ENCODE measurements at regions not wholly inside any gene's neighbourhood (a gene's known extent, or its start where the extent isn't known, plus 50 kb on each side); places are given as distances from the start of the nearest gene placed in this dataset.

DNA sequence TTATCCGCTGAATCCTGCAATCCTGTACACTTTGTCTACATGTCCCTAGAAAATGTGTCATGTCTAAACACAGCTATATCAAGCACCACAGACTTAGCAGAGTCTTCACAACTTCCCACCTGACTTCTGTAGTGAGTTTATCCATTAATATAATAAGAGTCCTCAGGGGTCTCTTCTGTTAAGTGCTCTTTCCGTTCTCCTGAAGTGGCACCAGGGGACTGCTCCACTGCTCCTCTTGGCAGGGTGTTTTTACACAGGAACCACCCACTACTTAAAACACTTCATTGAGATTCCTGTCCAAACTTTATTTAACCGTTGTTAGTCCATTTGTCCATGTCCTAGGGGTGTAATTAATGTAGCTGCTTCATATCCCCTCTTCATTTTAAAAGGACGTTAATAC lies 1000.4 kb downstream of the STPG2 start:
- Histone ChIP-seq H4K5ac (ENCODE audit: low read length) (no peak overlapping the region), H3K4ac (ENCODE audit: low read depth, low read length) (no peak overlapping the region), H2AK5ac (ENCODE audit: low read length) (no peak overlapping the region), H3K56ac (ENCODE audit: low read length) (no peak overlapping the region), H3K23ac (ENCODE audit: low read length) (no peak overlapping the region), H2BK15ac (replicated peaks; ENCODE audit: low read depth) (no peak overlapping the region), H3K4me1 (ENCODE audit: control insufficient read depth, low read depth, low read length) (no peaks in the 10 kb centered on the region), H2BK120ac (ENCODE audit: low read depth, low read length) (no peak overlapping the region), H3K27ac (ENCODE audit: low read depth, low read length) (no peak overlapping the region), H3K4me3 (ENCODE audit: low read length) (no peak overlapping the region), H3K4me2 (ENCODE audit: low read length) (no peak overlapping the region), H3K36me3 (ENCODE audit: control insufficient read depth, insufficient read depth, low read length) (no peaks in the 10 kb centered on the region), H4K8ac (ENCODE audit: low read depth, low read length) (no peak overlapping the region), H3K27me3 (ENCODE audit: insufficient read depth, low read length, poor library complexity) (no peaks in the 10 kb centered on the region), H3K18ac (ENCODE audit: low read length) (no peak overlapping the region), H3K79me2 (ENCODE audit: control insufficient read depth, insufficient read depth, low read length) (no peaks in the 10 kb centered on the region), H3K9ac (ENCODE audit: low read length) (no peak overlapping the region), H2BK5ac (ENCODE audit: low read length) (no peak overlapping the region), H3K79me1 (ENCODE audit: low read length) (no peaks in the 10 kb centered on the region)
- no CpG with 5 or more reads among the region's 4 CpGs for WGBS (ENCODE audit: extremely low coverage, insufficient coverage, low lambda C conversion rate)
- no peak for DNase-seq

- Histone ChIP-seq H3K79me1 (ENCODE audit: low read length) (no peaks in the 10 kb centered on the region), H2AK5ac (ENCODE audit: low read length) (no peak overlapping the region), H3K36me3 (ENCODE audit: control insufficient read depth, insufficient read depth, low read length) (no peaks in the 10 kb centered on the region), H3K23ac (ENCODE audit: low read length) (no peak overlapping the region), H2BK15ac (replicated peaks; ENCODE audit: low read depth) (no peak overlapping the region), H3K18ac (ENCODE audit: low read length) (no peak overlapping the region), H3K4me1 (ENCODE audit: control insufficient read depth, low read depth, low read length) (no peaks in the 10 kb centered on the region), H3K56ac (ENCODE audit: low read length) (no peak overlapping the region), H2BK120ac (ENCODE audit: low read depth, low read length) (no peak overlapping the region), H2BK5ac (ENCODE audit: low read length) (no peak overlapping the region), H3K27me3 (ENCODE audit: insufficient read depth, low read length, poor library complexity) (no peaks in the 10 kb centered on the region), H4K8ac (ENCODE audit: low read depth, low read length) (no peak overlapping the region), H4K5ac (ENCODE audit: low read length) (no peak overlapping the region), H3K4me2 (ENCODE audit: low read length) (no peak overlapping the region), H3K4me3 (ENCODE audit: low read length) (no peak overlapping the region), H3K27ac (ENCODE audit: low read depth, low read length) (no peak overlapping the region), H3K4ac (ENCODE audit: low read depth, low read length) (no peak overlapping the region), H3K9ac (ENCODE audit: low read length) (no peak overlapping the region), H3K79me2 (ENCODE audit: control insufficient read depth, insufficient read depth, low read length) (no peaks in the 10 kb centered on the region)
- no CpG with 5 or more reads among the region's 1 CpG for WGBS (ENCODE audit: extremely low coverage, insufficient coverage, low lambda C conversion rate)
- no peak for DNase-seq
Measured at GRCh38 chr4:97144199-97144598, 999.1 kb downstream of the STPG2 start.

DNA sequence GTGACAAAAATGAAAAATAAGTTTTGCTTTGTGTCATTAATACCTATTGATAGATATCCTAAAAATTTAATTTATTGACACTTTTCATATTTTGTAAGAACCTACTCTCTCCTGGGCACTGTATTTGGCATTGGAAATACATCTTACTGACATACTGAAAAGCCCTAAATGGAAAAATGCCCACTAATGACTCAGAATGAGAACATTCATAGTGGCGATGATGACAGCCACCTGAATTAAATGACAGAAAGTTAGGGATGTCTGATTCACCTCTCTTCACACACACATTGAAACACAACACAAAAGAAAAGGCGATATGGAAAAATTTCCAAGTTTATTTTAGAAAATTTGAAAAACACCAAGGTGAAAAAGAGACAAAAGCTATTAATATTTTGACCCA lies 992.3 kb downstream of the STPG2 start:
- H4K5ac ChIP-seq (ENCODE audit: low read length): no peak overlapping the region
- H3K27ac ChIP-seq (ENCODE audit: low read depth, low read length): no peak overlapping the region
- no peak overlapping the region for H2BK5ac ChIP-seq (ENCODE audit: low read length)
- H3K9ac ChIP-seq (ENCODE audit: low read length): no peak overlapping the region
- DNase-seq: no peak
- no peaks in the 10 kb centered on the region for H3K79me1 ChIP-seq (ENCODE audit: low read length)
- no peaks in the 10 kb centered on the region for H3K79me2 ChIP-seq (ENCODE audit: control insufficient read depth, insufficient read depth, low read length)
- no peak overlapping the region for H3K4me2 ChIP-seq (ENCODE audit: low read length)
- H2AK5ac ChIP-seq (ENCODE audit: low read length): no peak overlapping the region
- no peaks in the 10 kb centered on the region for H3K36me3 ChIP-seq (ENCODE audit: control insufficient read depth, insufficient read depth, low read length)
- H3K4ac ChIP-seq (ENCODE audit: low read depth, low read length): no peak overlapping the region
- no peak overlapping the region for H3K18ac ChIP-seq (ENCODE audit: low read length)
- H3K56ac ChIP-seq (ENCODE audit: low read length): no peak overlapping the region
- no peak overlapping the region for H3K23ac ChIP-seq (ENCODE audit: low read length)
- no peaks in the 10 kb centered on the region for H3K27me3 ChIP-seq (ENCODE audit: insufficient read depth, low read length, poor library complexity)
- no peak overlapping the region for H2BK15ac ChIP-seq (replicated peaks; ENCODE audit: low read depth)
- no peak overlapping the region for H4K8ac ChIP-seq (ENCODE audit: low read depth, low read length)
- WGBS (ENCODE audit: extremely low coverage, insufficient coverage, low lambda C conversion rate): no CpG with 5 or more reads among the region's 2 CpGs
- H3K4me3 ChIP-seq (ENCODE audit: low read length): no peak overlapping the region
- no peaks in the 10 kb centered on the region for H3K4me1 ChIP-seq (ENCODE audit: control insufficient read depth, low read depth, low read length)
- H2BK120ac ChIP-seq (ENCODE audit: low read depth, low read length): no peak overlapping the region

DNA sequence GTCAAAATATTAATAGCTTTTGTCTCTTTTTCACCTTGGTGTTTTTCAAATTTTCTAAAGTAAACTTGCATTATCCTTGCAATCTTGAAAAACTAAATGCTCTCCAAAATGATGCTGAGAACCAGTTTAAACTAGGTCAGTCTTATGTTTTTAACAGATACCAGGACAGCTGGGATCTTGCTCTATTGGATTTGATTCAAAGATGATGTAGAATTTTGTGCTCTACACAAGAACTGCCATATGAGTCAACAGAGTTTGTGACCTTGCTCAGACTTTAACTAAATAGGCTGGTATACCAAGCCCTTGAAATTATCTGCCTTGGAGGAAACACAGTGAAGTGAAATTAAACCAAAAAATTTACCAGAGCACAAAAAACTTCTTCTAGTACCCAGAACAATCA lies 991.1 kb downstream of the STPG2 start:
- Histone ChIP-seq H3K27ac (ENCODE audit: low read depth, low read length) (no peak overlapping the region), H3K4me1 (ENCODE audit: control insufficient read depth, low read depth, low read length) (no peaks in the 10 kb centered on the region), H4K8ac (ENCODE audit: low read depth, low read length) (no peak overlapping the region), H3K23ac (ENCODE audit: low read length) (no peak overlapping the region), H3K79me2 (ENCODE audit: control insufficient read depth, insufficient read depth, low read length) (no peaks in the 10 kb centered on the region), H2BK5ac (ENCODE audit: low read length) (no peak overlapping the region), H3K4me2 (ENCODE audit: low read length) (no peak overlapping the region), H2BK120ac (ENCODE audit: low read depth, low read length) (no peak overlapping the region), H3K18ac (ENCODE audit: low read length) (no peak overlapping the region), H2BK15ac (replicated peaks; ENCODE audit: low read depth) (no peak overlapping the region), H3K9ac (ENCODE audit: low read length) (no peak overlapping the region), H3K4me3 (ENCODE audit: low read length) (no peak overlapping the region), H4K5ac (ENCODE audit: low read length) (no peak overlapping the region), H3K36me3 (ENCODE audit: control insufficient read depth, insufficient read depth, low read length) (no peaks in the 10 kb centered on the region), H3K79me1 (ENCODE audit: low read length) (no peaks in the 10 kb centered on the region), H3K27me3 (ENCODE audit: insufficient read depth, low read length, poor library complexity) (no peaks in the 10 kb centered on the region), H2AK5ac (ENCODE audit: low read length) (no peak overlapping the region), H3K4ac (ENCODE audit: low read depth, low read length) (no peak overlapping the region), H3K56ac (ENCODE audit: low read length) (no peak overlapping the region)
- no peak for DNase-seq

DNA sequence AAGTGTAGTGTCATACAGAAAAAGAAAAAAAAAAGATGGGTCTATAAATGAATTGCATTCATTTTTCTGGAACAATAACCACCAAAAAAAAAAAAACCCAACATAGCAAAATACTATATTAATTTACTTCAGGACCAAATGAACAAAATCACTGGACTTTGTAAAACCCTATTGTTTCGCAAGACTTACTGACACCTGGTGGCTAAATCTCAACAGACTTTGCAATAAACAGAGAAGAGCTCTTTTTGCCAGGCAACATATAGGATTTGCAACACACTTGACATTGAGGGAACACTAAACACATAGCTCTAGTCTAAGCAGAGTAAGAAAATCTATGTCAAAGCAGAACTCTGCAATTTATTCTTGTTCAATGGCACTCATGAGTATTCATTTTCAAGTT lies 990.2 kb downstream of the STPG2 start:
- no peak overlapping the region for H3K4me3 ChIP-seq (ENCODE audit: low read length)
- H2BK5ac ChIP-seq (ENCODE audit: low read length): no peak overlapping the region
- H3K56ac ChIP-seq (ENCODE audit: low read length): no peak overlapping the region
- no peaks in the 10 kb centered on the region for H3K4me1 ChIP-seq (ENCODE audit: control insufficient read depth, low read depth, low read length)
- DNase-seq: peak; percentile 54
- H4K5ac ChIP-seq (ENCODE audit: low read length): no peak overlapping the region
- H3K4ac ChIP-seq (ENCODE audit: low read depth, low read length): no peak overlapping the region
- no CpG with 5 or more reads among the region's 1 CpG for WGBS (ENCODE audit: extremely low coverage, insufficient coverage, low lambda C conversion rate)
- no peak overlapping the region for H2BK15ac ChIP-seq (replicated peaks; ENCODE audit: low read depth)
- H2BK120ac ChIP-seq (ENCODE audit: low read depth, low read length): no peak overlapping the region
- no peaks in the 10 kb centered on the region for H3K27me3 ChIP-seq (ENCODE audit: insufficient read depth, low read length, poor library complexity)
- H2AK5ac ChIP-seq (ENCODE audit: low read length): no peak overlapping the region
- H3K18ac ChIP-seq (ENCODE audit: low read length): no peak overlapping the region
- H3K9ac ChIP-seq (ENCODE audit: low read length): no peak overlapping the region
- H3K4me2 ChIP-seq (ENCODE audit: low read length): no peak overlapping the region
- no peak overlapping the region for H3K23ac ChIP-seq (ENCODE audit: low read length)
- no peak overlapping the region for H3K27ac ChIP-seq (ENCODE audit: low read depth, low read length)
- H3K36me3 ChIP-seq (ENCODE audit: control insufficient read depth, insufficient read depth, low read length): no peaks in the 10 kb centered on the region
- no peaks in the 10 kb centered on the region for H3K79me1 ChIP-seq (ENCODE audit: low read length)
- H4K8ac ChIP-seq (ENCODE audit: low read depth, low read length): no peak overlapping the region
- no peaks in the 10 kb centered on the region for H3K79me2 ChIP-seq (ENCODE audit: control insufficient read depth, insufficient read depth, low read length)

- H3K27me3 ChIP-seq (ENCODE audit: insufficient read depth, low read length, poor library complexity): no peaks in the 10 kb centered on the region
- no peak overlapping the region for H4K5ac ChIP-seq (ENCODE audit: low read length)
- H3K4ac ChIP-seq (ENCODE audit: low read depth, low read length): no peak overlapping the region
- H3K23ac ChIP-seq (ENCODE audit: low read length): no peak overlapping the region
- H3K18ac ChIP-seq (ENCODE audit: low read length): no peak overlapping the region
- H3K9ac ChIP-seq (ENCODE audit: low read length): no peak overlapping the region
- no peak overlapping the region for H3K4me2 ChIP-seq (ENCODE audit: low read length)
- no peaks in the 10 kb centered on the region for H3K79me2 ChIP-seq (ENCODE audit: control insufficient read depth, insufficient read depth, low read length)
- no peak overlapping the region for H2AK5ac ChIP-seq (ENCODE audit: low read length)
- H3K4me3 ChIP-seq (ENCODE audit: low read length): no peak overlapping the region
- no peak overlapping the region for H2BK15ac ChIP-seq (replicated peaks; ENCODE audit: low read depth)
- WGBS (ENCODE audit: extremely low coverage, insufficient coverage, low lambda C conversion rate): no CpG with 5 or more reads among the region's 1 CpG
- no peak overlapping the region for H4K8ac ChIP-seq (ENCODE audit: low read depth, low read length)
- no peak overlapping the region for H2BK120ac ChIP-seq (ENCODE audit: low read depth, low read length)
- no peaks in the 10 kb centered on the region for H3K4me1 ChIP-seq (ENCODE audit: control insufficient read depth, low read depth, low read length)
- DNase-seq: no peak
- no peak overlapping the region for H3K56ac ChIP-seq (ENCODE audit: low read length)
- H3K27ac ChIP-seq (ENCODE audit: low read depth, low read length): no peak overlapping the region
- no peaks in the 10 kb centered on the region for H3K36me3 ChIP-seq (ENCODE audit: control insufficient read depth, insufficient read depth, low read length)
- no peak overlapping the region for H2BK5ac ChIP-seq (ENCODE audit: low read length)
- H3K79me1 ChIP-seq (ENCODE audit: low read length): no peaks in the 10 kb centered on the region
Measured at GRCh38 chr4:97159625-97160024, 983.7 kb downstream of the STPG2 start.
